T follicular helper cell (primary cell): ENCODE measurements at regions not wholly inside any gene's neighbourhood (a gene's known extent, or its start where the extent isn't known, plus 50 kb on each side); places are given as distances from the start of the nearest gene placed in this dataset.

ENCODE experiments used
- DNase-seq: peaks from one replicate; pipeline ENCODE4 v3.0.0-alpha.2; 2020; ENCODE audit warnings: low read depth

DNA sequence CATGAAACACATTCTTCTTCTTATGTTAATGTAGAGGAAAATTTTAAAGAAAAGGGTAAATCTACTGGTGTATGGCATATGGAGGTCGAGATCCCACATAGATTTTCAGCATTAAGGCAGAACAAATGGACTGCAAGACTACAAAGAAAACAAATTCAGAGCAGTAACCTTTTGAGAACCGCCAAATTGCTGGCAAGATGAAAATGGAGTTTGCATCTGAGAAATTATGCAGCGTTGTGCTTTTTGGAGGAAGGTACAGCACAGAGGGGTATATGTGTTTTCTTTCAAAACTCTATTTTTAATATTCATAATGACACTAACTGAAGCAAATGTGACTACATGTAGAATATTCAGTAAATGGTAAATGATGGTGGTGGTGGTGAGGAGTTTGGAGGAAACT, 59.0 kb upstream of the PARD3B start:
- DNase-seq: no peak

DNA sequence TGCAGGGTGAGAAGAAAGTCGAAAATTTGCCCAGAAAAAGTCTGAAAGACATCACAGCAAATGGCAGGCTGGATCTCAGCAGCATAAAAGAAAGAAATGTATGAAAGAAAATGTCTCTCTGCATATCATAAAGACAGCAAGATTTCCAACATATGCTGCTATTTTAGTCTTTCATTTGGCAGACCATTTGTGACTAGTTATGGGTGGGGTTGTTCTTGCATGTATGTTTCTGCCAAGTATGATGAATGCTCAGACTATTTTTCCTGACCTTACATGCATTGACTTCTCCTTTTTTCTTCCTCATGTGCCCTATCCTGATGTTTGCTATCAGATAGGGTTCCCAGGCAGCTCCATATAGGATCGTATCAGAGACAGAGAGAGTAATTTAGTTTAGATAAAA, 58.5 kb upstream of the PARD3B start:
- DNase-seq: no peak

DNA sequence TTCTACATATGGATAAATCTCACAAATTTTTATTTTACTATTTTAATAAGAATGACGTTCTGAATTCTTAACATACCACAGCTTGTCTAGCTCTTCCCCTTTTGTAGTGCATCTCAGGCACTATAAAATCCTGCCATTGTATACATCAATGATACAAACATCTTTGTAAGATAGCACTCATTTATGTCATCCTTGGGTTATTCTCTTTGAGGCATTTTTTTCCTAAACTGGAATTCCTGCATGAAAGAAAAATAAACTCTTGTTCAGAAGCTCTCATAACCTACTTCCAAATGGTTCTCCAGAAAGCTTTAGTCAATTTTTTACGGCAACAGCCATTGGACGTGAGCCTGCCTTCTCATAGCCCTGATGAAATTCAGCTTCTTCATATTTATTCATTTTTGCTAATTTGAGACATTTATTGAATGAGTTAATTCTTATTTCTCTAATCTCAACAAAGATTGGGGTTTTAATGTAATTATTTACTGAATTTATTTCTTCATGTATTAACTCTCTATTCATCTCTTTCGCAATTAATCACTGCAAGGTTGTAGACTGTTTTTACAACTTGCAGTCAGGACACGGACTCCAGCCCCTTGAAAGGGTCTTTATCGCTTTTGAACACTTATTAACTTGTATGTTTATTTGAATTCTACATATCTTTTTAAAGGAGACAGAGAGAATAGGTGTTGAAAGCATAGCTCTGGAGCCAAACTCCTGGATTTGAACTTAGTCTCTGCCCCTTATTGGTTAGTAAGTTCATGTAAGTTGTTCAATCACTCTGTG, 57.6 kb upstream of the PARD3B start:
- DNase-seq: no peak

DNA sequence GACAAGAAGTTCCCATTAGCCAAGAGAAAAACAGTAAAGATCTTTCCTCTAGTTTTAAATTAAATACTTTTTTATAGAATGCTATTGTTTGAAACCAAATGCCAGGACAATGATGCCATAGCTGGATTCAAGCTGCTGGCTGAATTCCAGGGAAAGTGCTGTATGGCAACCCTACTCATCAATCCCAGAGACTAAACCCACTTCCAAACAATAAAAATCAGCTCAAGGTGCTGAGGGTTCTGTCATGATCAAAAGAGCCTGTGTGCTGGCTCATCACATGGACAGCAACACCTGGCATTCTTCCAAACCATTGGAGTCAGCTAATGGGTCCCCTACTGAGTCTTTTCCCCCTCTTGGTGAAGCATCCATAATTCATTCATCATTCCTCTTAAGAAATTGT, 53.7 kb upstream of the PARD3B start:
- DNase-seq: no peak

- no peak for DNase-seq
These were observed 52.9 kb upstream of the PARD3B start for GRCh38 chr2:204492417-204492816.

DNA sequence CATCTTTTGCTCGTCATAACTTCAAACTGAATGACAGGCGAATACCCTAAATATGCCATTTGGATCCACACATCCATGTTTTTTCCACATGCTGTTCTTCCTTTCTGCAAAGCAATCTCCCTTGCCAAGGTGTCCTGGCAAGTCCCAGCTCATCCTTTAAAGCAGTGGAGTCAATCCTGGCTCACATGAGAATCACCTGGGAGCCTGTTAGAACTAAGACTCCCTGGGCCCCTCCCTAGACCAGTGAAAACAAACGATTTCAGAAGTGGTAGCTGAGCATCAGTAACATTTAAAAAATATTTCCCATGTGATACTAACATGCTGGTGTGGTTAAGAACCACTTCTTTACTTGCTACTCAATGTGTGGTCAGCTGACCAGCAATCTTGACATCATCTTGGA, 50.6 kb upstream of the PARD3B start:
- DNase-seq: no peak

- DNase-seq: no peak
These were observed 49.9 kb upstream of the PARD3B start for GRCh38 chr2:204495381-204495780.
